HEK293 (cell line): ENCODE measurements at regions not wholly inside any gene's neighbourhood (a gene's known extent, or its start where the extent isn't known, plus 50 kb on each side); places are given as distances from the start of the nearest gene placed in this dataset.
A peak's percentile ranks its signal among the peaks of the same experiment; 100 is the strongest.

ENCODE experiments used
- CTCF ChIA-PET: fragments of 350-600 bp; formaldehyde crosslinking; extraction: SDS; loops from one replicate; lab custom pipeline; 2021; ENCODE audit warnings: antibody characterized with exemption; lab: Yijun Ruan, JAX
- POLR2A ChIA-PET: fragments of 300-600 bp; formaldehyde crosslinking; extraction: SDS; loops from one replicate; lab custom pipeline; 2020; ENCODE audit warnings: antibody characterized with exemption, inconsistent platforms; lab: Yijun Ruan, JAX
- H3K27ac ChIP-seq: fragments of 200-500 bp; sonication (Bioruptor generic); 2 replicates; pipeline ENCODE4 v1.5.1; 2014; ENCODE audit warnings: low read depth, low read length, control low read depth, inconsistent platforms; ENCODE audit errors: extremely low read depth
- H3K36me3 ChIP-seq, 2 experiments: fragments of 200-500 bp in 1 of 2; sonication (Bioruptor generic) in 1 of 2; 1 replicate in 1 of 2; 2 replicates in 1 of 2; pipeline ENCODE4 v1.5.1; 2014 to 2017; ENCODE audit warnings: inconsistent platforms in 2 of 2, low read length in 2 of 2; ENCODE audit not compliant: control insufficient read depth in 2 of 2, insufficient read depth in 1 of 2
- H3K4me1 ChIP-seq: fragments of 200-500 bp; sonication (Bioruptor generic); 2 replicates; pipeline ENCODE4 v1.5.1; 2014; ENCODE audit warnings: mild to moderate bottlenecking, low read length, inconsistent platforms; ENCODE audit not compliant: control insufficient read depth, insufficient read depth
- H3K4me3 ChIP-seq: 2 replicates; pipeline ENCODE4 v1.5.1; 2011; ENCODE audit warnings: low read depth, mild to moderate bottlenecking, control low read depth, low read length, moderate library complexity
- H3K9me3 ChIP-seq: fragments of 200-500 bp; sonication (Bioruptor generic); 2 replicates; pipeline ENCODE4 v1.5.1; 2014; ENCODE audit warnings: low read depth, low read length, inconsistent platforms; ENCODE audit not compliant: control insufficient read depth, insufficient read depth
- EGR2 ChIP-seq: fragments of 450-650 bp; formaldehyde crosslinking; IDR thresholded peaks from 2 replicates; pipeline ENCODE4 v1.5.1; 2016; ENCODE audit warnings: low read depth, missing biosample characterization, missing genetic modification characterization
- GLI2 ChIP-seq: fragments of 450-650 bp; formaldehyde crosslinking; IDR thresholded peaks from 2 replicates; pipeline ENCODE4; 2017; ENCODE audit warnings: missing biosample characterization, missing genetic modification characterization, low read depth, borderline replicate concordance
- KLF8 ChIP-seq: fragments of 450-650 bp; formaldehyde crosslinking; IDR thresholded peaks from 2 replicates; pipeline ENCODE4 v1.5.1; 2016; ENCODE audit warnings: missing biosample characterization, missing genetic modification characterization
- MEIS1 ChIP-seq: sonication (generic); formaldehyde crosslinking; IDR thresholded peaks from 2 replicates; pipeline ENCODE4 v1.8.1; 2022; ENCODE audit warnings: missing genetic modification reagents, mild to moderate bottlenecking, borderline replicate concordance
- PRDM6 ChIP-seq: fragments of 450-650 bp; formaldehyde crosslinking; IDR thresholded peaks from 2 replicates; pipeline ENCODE4 v1.5.1; 2017; ENCODE audit warnings: missing biosample characterization, missing genetic modification characterization
- SALL2 ChIP-seq: fragments of 450-650 bp; formaldehyde crosslinking; IDR thresholded peaks from 2 replicates; pipeline ENCODE4 v1.5.0; 2017; ENCODE audit warnings: missing biosample characterization, mild to moderate bottlenecking, missing genetic modification characterization, borderline replicate concordance
- SETDB1 ChIP-seq: IDR thresholded peaks from one replicate; pipeline ENCODE4 v1.6.1; 2017; ENCODE audit warnings: mild to moderate bottlenecking, low read length, moderate library complexity, mixed read lengths; ENCODE audit not compliant: insufficient read length
- SP3 ChIP-seq: fragments of 450-650 bp; formaldehyde crosslinking; IDR thresholded peaks from 2 replicates; pipeline ENCODE4 v1.5.1; 2016; ENCODE audit warnings: missing biosample characterization, missing genetic modification characterization
- WT1 ChIP-seq: fragments of 450-650 bp; formaldehyde crosslinking; IDR thresholded peaks from 2 replicates; pipeline ENCODE4 v1.5.1; 2016; ENCODE audit warnings: missing biosample characterization, missing genetic modification characterization
- ZFP69B ChIP-seq: fragments of 450-650 bp; formaldehyde crosslinking; IDR thresholded peaks from 2 replicates; pipeline ENCODE4 v1.5.1; 2016; ENCODE audit warnings: missing biosample characterization, missing genetic modification characterization
- ZNF146 ChIP-seq: fragments of 450-650 bp; formaldehyde crosslinking; IDR thresholded peaks from 2 replicates; pipeline ENCODE4 v1.5.1; 2016; ENCODE audit warnings: missing biosample characterization, missing genetic modification characterization
- ZNF175 ChIP-seq: fragments of 450-650 bp; formaldehyde crosslinking; IDR thresholded peaks from 2 replicates; pipeline ENCODE4 v1.5.1; 2016; ENCODE audit warnings: missing biosample characterization, missing genetic modification characterization
- ZNF324 ChIP-seq: fragments of 450-650 bp; formaldehyde crosslinking; IDR thresholded peaks from 2 replicates; pipeline ENCODE4 v1.5.1; 2016; ENCODE audit warnings: missing biosample characterization, missing genetic modification characterization
- ZNF350 ChIP-seq: fragments of 450-650 bp; formaldehyde crosslinking; IDR thresholded peaks from 2 replicates; pipeline ENCODE4 v1.5.0; 2017; ENCODE audit warnings: missing biosample characterization, mild to moderate bottlenecking, missing genetic modification characterization
- ZNF354C ChIP-seq: fragments of 450-650 bp; formaldehyde crosslinking; IDR thresholded peaks from 2 replicates; pipeline ENCODE4 v1.5.1; 2016; ENCODE audit warnings: missing biosample characterization, missing genetic modification characterization, low read depth, borderline replicate concordance
- ZNF423 ChIP-seq: fragments of 450-650 bp; formaldehyde crosslinking; IDR thresholded peaks from 2 replicates; pipeline ENCODE4 v1.5.1; 2016; ENCODE audit warnings: missing biosample characterization, missing genetic modification characterization
- ZNF558 ChIP-seq: fragments of 450-650 bp; formaldehyde crosslinking; IDR thresholded peaks from 2 replicates; pipeline ENCODE4 v1.5.1; 2016; ENCODE audit warnings: missing biosample characterization, missing genetic modification characterization
- ZNF585B ChIP-seq: fragments of 450-650 bp; formaldehyde crosslinking; IDR thresholded peaks from 2 replicates; pipeline ENCODE4 v1.5.1; 2016; ENCODE audit warnings: missing biosample characterization, missing genetic modification characterization
- ZNF623 ChIP-seq: fragments of 450-650 bp; formaldehyde crosslinking; IDR thresholded peaks from 2 replicates; pipeline ENCODE4 v1.5.1; 2016; ENCODE audit warnings: missing biosample characterization, missing genetic modification characterization
- ZSCAN23 ChIP-seq: fragments of 450-650 bp; formaldehyde crosslinking; IDR thresholded peaks from 2 replicates; pipeline ENCODE4 v1.5.1; 2016; ENCODE audit warnings: missing biosample characterization, missing genetic modification characterization
- TF ChIP-seq, protein P1 (sequence below): fragments of 450-650 bp; formaldehyde crosslinking; IDR thresholded peaks from 2 replicates; pipeline ENCODE4 v1.5.1; 2017; ENCODE audit warnings: missing biosample characterization, missing genetic modification characterization
- TF ChIP-seq, protein P2 (sequence below): IDR thresholded peaks from 2 replicates; pipeline ENCODE4 v1.6.1; 2011; ENCODE audit warnings: mild to moderate bottlenecking, low read depth, low read length, borderline replicate concordance

DNA sequence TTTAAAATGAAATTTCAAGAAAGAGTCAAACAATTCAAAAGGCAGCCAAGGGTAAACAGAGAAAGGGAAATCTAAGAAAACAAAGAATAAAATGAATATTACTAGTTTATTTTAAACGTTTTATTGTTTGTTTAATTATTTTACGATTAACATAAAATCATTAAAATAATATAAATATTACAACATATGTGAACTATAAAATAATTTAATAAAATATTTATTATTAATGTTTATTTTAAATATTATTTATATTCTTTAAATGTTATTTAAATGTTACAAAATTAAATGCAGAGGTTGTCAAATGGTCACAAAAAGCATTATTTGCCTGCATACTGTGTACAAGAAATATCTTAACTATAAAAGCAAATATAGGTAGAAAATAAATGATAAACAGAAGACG, 786.7 kb upstream of the GHITM start (continued):
- TF ChIP-seq, protein P1, sequence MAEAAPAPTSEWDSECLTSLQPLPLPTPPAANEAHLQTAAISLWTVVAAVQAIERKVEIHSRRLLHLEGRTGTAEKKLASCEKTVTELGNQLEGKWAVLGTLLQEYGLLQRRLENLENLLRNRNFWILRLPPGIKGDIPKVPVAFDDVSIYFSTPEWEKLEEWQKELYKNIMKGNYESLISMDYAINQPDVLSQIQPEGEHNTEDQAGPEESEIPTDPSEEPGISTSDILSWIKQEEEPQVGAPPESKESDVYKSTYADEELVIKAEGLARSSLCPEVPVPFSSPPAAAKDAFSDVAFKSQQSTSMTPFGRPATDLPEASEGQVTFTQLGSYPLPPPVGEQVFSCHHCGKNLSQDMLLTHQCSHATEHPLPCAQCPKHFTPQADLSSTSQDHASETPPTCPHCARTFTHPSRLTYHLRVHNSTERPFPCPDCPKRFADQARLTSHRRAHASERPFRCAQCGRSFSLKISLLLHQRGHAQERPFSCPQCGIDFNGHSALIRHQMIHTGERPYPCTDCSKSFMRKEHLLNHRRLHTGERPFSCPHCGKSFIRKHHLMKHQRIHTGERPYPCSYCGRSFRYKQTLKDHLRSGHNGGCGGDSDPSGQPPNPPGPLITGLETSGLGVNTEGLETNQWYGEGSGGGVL (tag by site-specific recombination): no peak
- TF ChIP-seq ZFP69B (tag by site-specific recombination): no peak
- no peak for TF ChIP-seq ZNF423 (tag by site-specific recombination)
- TF ChIP-seq EGR2 (tag by site-specific recombination): no peak
- no peak for TF ChIP-seq ZNF585B (tag by site-specific recombination)
- no peak for TF ChIP-seq SETDB1
- no peak for TF ChIP-seq ZNF175 (tag by site-specific recombination)
- TF ChIP-seq SALL2 (tag by site-specific recombination): no peak
- TF ChIP-seq WT1 (tag by site-specific recombination): no peak
- TF ChIP-seq ZNF146 (tag by site-specific recombination): no peak
- no peak for TF ChIP-seq ZNF350 (tag by site-specific recombination)
- no peak for TF ChIP-seq KLF8 (tag by site-specific recombination)
- TF ChIP-seq, protein P2, sequence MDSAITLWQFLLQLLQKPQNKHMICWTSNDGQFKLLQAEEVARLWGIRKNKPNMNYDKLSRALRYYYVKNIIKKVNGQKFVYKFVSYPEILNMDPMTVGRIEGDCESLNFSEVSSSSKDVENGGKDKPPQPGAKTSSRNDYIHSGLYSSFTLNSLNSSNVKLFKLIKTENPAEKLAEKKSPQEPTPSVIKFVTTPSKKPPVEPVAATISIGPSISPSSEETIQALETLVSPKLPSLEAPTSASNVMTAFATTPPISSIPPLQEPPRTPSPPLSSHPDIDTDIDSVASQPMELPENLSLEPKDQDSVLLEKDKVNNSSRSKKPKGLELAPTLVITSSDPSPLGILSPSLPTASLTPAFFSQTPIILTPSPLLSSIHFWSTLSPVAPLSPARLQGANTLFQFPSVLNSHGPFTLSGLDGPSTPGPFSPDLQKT: no peak

GRCh38 chr10:83354456-83354855, 784.9 kb upstream of the GHITM start:
- Histone ChIP-seq H3K27ac (no peak overlapping the region), H3K4me3 (no peak overlapping the region), H3K36me3 (no peaks in the 10 kb centered on the region), H3K4me1 (no peaks in the 10 kb centered on the region), H3K9me3 (no peaks in the 10 kb centered on the region)
- CTCF ChIA-PET: no interaction called here
- no peak for TF ChIP-seq ZNF354C (tag by site-specific recombination)
- TF ChIP-seq MEIS1 (CRISPR knock-in tag): no peak
- TF ChIP-seq PRDM6: no peak
- TF ChIP-seq ZNF324 (tag by site-specific recombination): no peak
- POLR2A ChIA-PET: no interaction called here

- POLR2A ChIA-PET: no interaction called here
- no peaks in the 10 kb centered on the region for H3K9me3 ChIP-seq
These were observed 782.3 kb upstream of the GHITM start for GRCh38 chr10:83357004-83357403.

More at GRCh38 chr10:83357004-83357403, 782.3 kb upstream of the GHITM start:
- no peaks in the 10 kb centered on the region for H3K4me1 ChIP-seq
- H3K36me3 ChIP-seq: no peaks in the 10 kb centered on the region
- CTCF ChIA-PET: no interaction called here
- no peak overlapping the region for H3K27ac ChIP-seq
- H3K4me3 ChIP-seq: no peak overlapping the region
- no peak for TF ChIP-seq ZSCAN23
- TF ChIP-seq GLI2 (tag by site-specific recombination): no peak
- TF ChIP-seq ZNF558 (tag by site-specific recombination): peak; percentile 97
- TF ChIP-seq ZNF623: no peak
- TF ChIP-seq SP3 (tag by site-specific recombination): no peak
